Right lobe of liver (tissue), 4 donors: ENCODE measurements at regions not wholly inside any gene's neighbourhood (a gene's known extent, or its start where the extent isn't known, plus 50 kb on each side); places are given as distances from the start of the nearest gene placed in this dataset.

Experiments used
- POLR2A ChIP-seq: fragments of 450-650 bp; IDR thresholded peaks from one replicate; pipeline ENCODE4 v1.6.1; 2017; ENCODE audit warnings: antibody characterized with exemption, mild to moderate bottlenecking
- TF ChIP-seq, protein P1 (sequence below), 4 donors: fragments of 200-600 bp in 3 of 4; fragments of 450-650 bp in 1 of 4; IDR thresholded peaks; one replicate each; pipeline versions ENCODE4 v1.5.1 to v1.8.0; 2016 to 2022; ENCODE audit warnings: antibody characterized with exemption in 4 of 4, mild to moderate bottlenecking in 2 of 4
- donor health status: DM: no; HTN: no; CAD: no.
- donor health status: DM: no; HTN: no; CAD: no.
- donor health status: DM: no; HTN: yes; CAD: no.

DNA sequence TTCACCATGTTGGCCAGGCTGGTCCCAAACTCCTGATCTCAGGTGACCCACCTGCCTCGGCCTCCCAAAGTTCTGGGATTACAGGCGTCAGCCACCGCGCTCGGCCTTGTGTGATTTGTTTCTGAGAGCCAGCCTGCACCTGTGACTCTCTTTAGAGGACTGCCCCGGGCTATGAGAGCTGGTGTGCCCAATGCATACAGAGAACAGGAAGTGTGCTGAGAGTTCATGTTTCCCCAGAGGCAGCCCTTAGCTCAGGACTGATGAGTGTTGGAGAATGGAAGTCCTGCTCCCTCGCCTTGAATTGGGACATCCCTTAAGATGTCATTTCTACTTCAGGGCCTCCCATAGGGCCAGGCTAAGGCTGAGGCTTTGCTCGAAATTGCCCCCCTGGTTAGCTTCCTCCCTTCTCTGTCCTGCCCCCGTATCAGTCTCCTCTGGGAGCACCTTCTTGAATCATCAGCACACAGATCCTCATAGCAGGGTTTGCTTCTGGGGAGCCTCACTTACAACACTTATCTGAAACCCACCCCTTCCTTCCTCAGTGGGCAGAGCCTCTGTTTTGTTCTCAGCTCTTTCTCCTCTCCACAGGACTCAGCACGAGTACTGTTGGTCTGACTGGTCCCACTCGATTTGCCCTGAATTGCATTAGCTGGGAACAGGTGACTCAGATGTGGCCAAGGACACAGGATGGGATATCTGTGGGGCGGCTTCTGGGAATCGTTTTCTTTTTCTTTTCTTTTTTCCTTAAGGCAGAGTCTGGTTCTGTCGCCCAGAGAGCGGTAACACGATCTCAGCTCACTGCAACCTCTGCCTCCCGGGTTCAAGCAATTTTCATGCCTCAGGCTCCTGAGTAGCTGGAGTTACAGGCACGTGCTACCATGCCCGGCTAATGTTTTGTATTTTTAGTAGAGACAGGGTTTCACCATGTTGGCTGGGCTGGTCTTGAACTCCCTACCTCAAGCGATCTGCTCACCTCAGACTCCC is 80.1 kb downstream of the UBIAD1 start:
- TF ChIP-seq, protein P1, sequence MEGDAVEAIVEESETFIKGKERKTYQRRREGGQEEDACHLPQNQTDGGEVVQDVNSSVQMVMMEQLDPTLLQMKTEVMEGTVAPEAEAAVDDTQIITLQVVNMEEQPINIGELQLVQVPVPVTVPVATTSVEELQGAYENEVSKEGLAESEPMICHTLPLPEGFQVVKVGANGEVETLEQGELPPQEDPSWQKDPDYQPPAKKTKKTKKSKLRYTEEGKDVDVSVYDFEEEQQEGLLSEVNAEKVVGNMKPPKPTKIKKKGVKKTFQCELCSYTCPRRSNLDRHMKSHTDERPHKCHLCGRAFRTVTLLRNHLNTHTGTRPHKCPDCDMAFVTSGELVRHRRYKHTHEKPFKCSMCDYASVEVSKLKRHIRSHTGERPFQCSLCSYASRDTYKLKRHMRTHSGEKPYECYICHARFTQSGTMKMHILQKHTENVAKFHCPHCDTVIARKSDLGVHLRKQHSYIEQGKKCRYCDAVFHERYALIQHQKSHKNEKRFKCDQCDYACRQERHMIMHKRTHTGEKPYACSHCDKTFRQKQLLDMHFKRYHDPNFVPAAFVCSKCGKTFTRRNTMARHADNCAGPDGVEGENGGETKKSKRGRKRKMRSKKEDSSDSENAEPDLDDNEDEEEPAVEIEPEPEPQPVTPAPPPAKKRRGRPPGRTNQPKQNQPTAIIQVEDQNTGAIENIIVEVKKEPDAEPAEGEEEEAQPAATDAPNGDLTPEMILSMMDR (IDR thresholded peaks at IDR 0.05) = no peak
- TF ChIP-seq POLR2A = no peak
